SK-N-SH treated with all-trans-retinoic acid at 6 μM for 48 hours (cell line): ENCODE measurements at regions not wholly inside any gene's neighbourhood (a gene's known extent, or its start where the extent isn't known, plus 50 kb on each side); places are given as distances from the start of the nearest gene placed in this dataset.

Experiments used
- ATAC-seq: fragments of 200-7000 bp; cut with Tn5 transposase; 3 replicates; pipeline ENCODE4 v1.9.1; 2020; ENCODE audit warnings: mild to moderate bottlenecking, moderate library complexity
- ARNTL ChIP-seq: fragments of 450-650 bp; formaldehyde crosslinking; IDR thresholded peaks from 2 replicates; pipeline ENCODE4 v1.5.0; 2020; ENCODE audit warnings: low read depth, mild to moderate bottlenecking, moderate library complexity, borderline replicate concordance
- CREB5 ChIP-seq: fragments of 250-450 bp; sonication (Bioruptor Pico); IDR thresholded peaks from 2 replicates; pipeline ENCODE4 v1.5.1; 2020; ENCODE audit warnings: low read depth, mild to moderate bottlenecking, moderate library complexity
- CSDC2 ChIP-seq: fragments of 250-450 bp; sonication (Bioruptor Pico); IDR thresholded peaks from 2 replicates; pipeline ENCODE4 v1.5.0; 2020; ENCODE audit warnings: mild to moderate bottlenecking, moderate library complexity
- CSRNP3 ChIP-seq: fragments of 250-450 bp; sonication (Bioruptor Pico); IDR thresholded peaks from 2 replicates; pipeline ENCODE4 v1.5.1; 2021; ENCODE audit warnings: mild to moderate bottlenecking, moderate library complexity
- ESRRG ChIP-seq: fragments of 250-450 bp; sonication (Bioruptor Pico); IDR thresholded peaks from 2 replicates; pipeline ENCODE4 v1.6.1; 2021; ENCODE audit warnings: mild to moderate bottlenecking
- GLIS3 ChIP-seq: fragments of 250-450 bp; sonication (Bioruptor Pico); IDR thresholded peaks from 2 replicates; pipeline ENCODE4 v1.5.0; 2020; ENCODE audit warnings: mild to moderate bottlenecking, moderate library complexity
- ISL1 ChIP-seq: fragments of 250-450 bp; sonication (Bioruptor Pico); IDR thresholded peaks from 2 replicates; pipeline ENCODE4 v2.1.2; 2022; ENCODE audit warnings: mild to moderate bottlenecking, moderate library complexity
- OSR1 ChIP-seq: fragments of 250-450 bp; sonication (Bioruptor Pico); IDR thresholded peaks from 2 replicates; pipeline ENCODE4 v1.8.0; 2022; ENCODE audit warnings: moderate library complexity, mild to moderate bottlenecking, inconsistent platforms
- PATZ1 ChIP-seq: fragments of 250-450 bp; sonication (Bioruptor Pico); IDR thresholded peaks from 2 replicates; pipeline ENCODE4 v1.8.0; 2020; ENCODE audit warnings: mild to moderate bottlenecking, moderate library complexity, borderline replicate concordance
- POU6F1 ChIP-seq: fragments of 250-450 bp; sonication (Bioruptor Pico); IDR thresholded peaks from 2 replicates; pipeline ENCODE4 v1.8.0; 2021; ENCODE audit warnings: low read depth, mild to moderate bottlenecking, moderate library complexity, borderline replicate concordance
- PPARA ChIP-seq: fragments of 250-450 bp; sonication (Bioruptor Pico); IDR thresholded peaks from 2 replicates; pipeline ENCODE4 v1.5.0; 2020; ENCODE audit warnings: mild to moderate bottlenecking, borderline replicate concordance
- RARB ChIP-seq: fragments of 250-450 bp; sonication (Bioruptor Pico); IDR thresholded peaks from 2 replicates; pipeline ENCODE4 v1.8.0; 2021; ENCODE audit warnings: mild to moderate bottlenecking, moderate library complexity
- TCF4 ChIP-seq: fragments of 250-450 bp; sonication (Bioruptor Pico); IDR thresholded peaks from 2 replicates; pipeline ENCODE4 v1.8.0; 2021; ENCODE audit warnings: mild to moderate bottlenecking, moderate library complexity, borderline replicate concordance
- TOX ChIP-seq: fragments of 250-450 bp; sonication (Bioruptor Pico); IDR thresholded peaks from 2 replicates; pipeline ENCODE4 v1.8.0; 2021; ENCODE audit warnings: mild to moderate bottlenecking, moderate library complexity, borderline replicate concordance
- TSHZ2 ChIP-seq: fragments of 250-450 bp; sonication (Bioruptor Pico); IDR thresholded peaks from 2 replicates; pipeline ENCODE4 v1.5.0; 2020; ENCODE audit warnings: mild to moderate bottlenecking, moderate library complexity
- ZC3H10 ChIP-seq: fragments of 250-450 bp; sonication (Bioruptor Pico); IDR thresholded peaks from 2 replicates; pipeline ENCODE4 v1.5.1; 2021; ENCODE audit warnings: mild to moderate bottlenecking, moderate library complexity
- ZFP3 ChIP-seq: fragments of 250-450 bp; sonication (Bioruptor Pico); IDR thresholded peaks from 2 replicates; pipeline ENCODE4 v1.5.0; 2020; ENCODE audit warnings: mild to moderate bottlenecking, moderate library complexity
- ZFP30 ChIP-seq: fragments of 450-650 bp; formaldehyde crosslinking; IDR thresholded peaks from 2 replicates; pipeline ENCODE4 v1.5.0; 2022; ENCODE audit warnings: mild to moderate bottlenecking, moderate library complexity
- ZNF565 ChIP-seq: fragments of 450-650 bp; formaldehyde crosslinking; conservative IDR thresholded peaks from 2 replicates; pipeline ENCODE4 v1.5.0; 2020; ENCODE audit warnings: low read depth, mild to moderate bottlenecking, moderate library complexity
- ZNF70 ChIP-seq: fragments of 450-650 bp; formaldehyde crosslinking; IDR thresholded peaks from 2 replicates; pipeline ENCODE4 v1.5.0; 2020; ENCODE audit warnings: mild to moderate bottlenecking, moderate library complexity

- no peak for ATAC-seq
- TF ChIP-seq TSHZ2 (CRISPR knock-in tag) (no peak), ESRRG (no peak), POU6F1 (CRISPR knock-in tag) (no peak), CSRNP3 (no peak), OSR1 (no peak), RARB (no peak), PATZ1 (CRISPR knock-in tag) (no peak), CSDC2 (CRISPR knock-in tag) (no peak), CREB5 (CRISPR knock-in tag) (no peak), ZNF70 (CRISPR knock-in tag) (no peak), ARNTL (no peak), ZNF565 (CRISPR knock-in tag) (no peak), TCF4 (CRISPR knock-in tag) (no peak), ZFP30 (CRISPR knock-in tag) (no peak), TOX (no peak), ZC3H10 (CRISPR knock-in tag) (no peak), ISL1 (no peak), GLIS3 (no peak), ZFP3 (CRISPR knock-in tag) (no peak)
- TF ChIP-seq, all 23 proteins: peak for 0
These were observed 376.3 kb upstream of the ACTBL2 start for GRCh38 chr5:57858905-57859304.

GRCh38 chr5:57857696-57858095 is 375.1 kb upstream of the ACTBL2 start:
- ATAC-seq, result no peak
- TF ChIP-seq ARNTL (no peak), CREB5 (CRISPR knock-in tag) (no peak), ZFP3 (CRISPR knock-in tag) (no peak), PPARA (CRISPR knock-in tag) (no peak), CSDC2 (CRISPR knock-in tag) (no peak), PATZ1 (CRISPR knock-in tag) (no peak), ZC3H10 (CRISPR knock-in tag) (no peak)
